ENCODE measurements at regions not wholly inside any gene's neighbourhood (a gene's known extent, or its start where the extent isn't known, plus 50 kb on each side); places are given as distances from the start of the nearest gene placed in this dataset.

DNA sequence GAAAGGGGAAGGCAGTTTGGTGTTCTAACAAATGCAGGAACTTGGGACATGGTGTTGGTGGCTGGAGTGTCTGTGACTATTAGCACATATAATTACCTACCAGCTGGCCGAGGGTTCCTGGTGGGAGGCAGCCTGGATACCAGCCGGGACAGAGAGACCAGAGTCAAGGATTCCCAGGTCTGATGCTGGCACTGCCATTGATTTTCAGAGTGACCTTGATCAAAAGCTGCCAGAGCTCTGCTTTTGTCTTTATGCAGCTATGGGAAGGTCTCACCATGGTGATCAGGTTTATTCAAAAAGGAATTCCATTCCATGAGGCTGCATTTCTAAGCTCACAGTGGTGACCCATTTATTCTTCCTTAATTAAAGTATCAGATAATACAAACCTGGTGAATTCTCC lies 101.0 kb upstream of the PWP1 start:
- Histone ChIP-seq H3K36me3 (ENCODE audit: control insufficient read depth in 3 of 3, insufficient read depth in 2 of 3, low read depth in 1 of 3, low read length in 3 of 3) (no peaks in the 10 kb centered on the region), H3K4me3 (ENCODE audit: low read depth in 1 of 3, low read length in 3 of 3) (no peak overlapping the region), H3K4me1 (ENCODE audit: control insufficient read depth in 3 of 3, insufficient read depth in 2 of 3, low read depth in 1 of 3, low read length in 2 of 3) (no peaks in the 10 kb centered on the region), H3K9me3 (ENCODE audit: control insufficient read depth in 2 of 2, insufficient read depth in 1 of 2, low read depth in 1 of 2, low read length in 1 of 2) (peaks cover 2 to 4% of the 10 kb centered on the region in 2 donors), H3K27me3 (ENCODE audit: control insufficient read depth in 3 of 3, insufficient read depth in 3 of 3, low read length in 3 of 3) (peaks cover 0 to 29% (median 0%) of the 10 kb centered on the region in 3 donors), H3K27ac (ENCODE audit: low read depth in 1 of 3, low read length in 2 of 3) (no peak overlapping the region)
- 76 to 82% (median 82%) methylated on average over 2 of the region's 2 CpGs for WGBS, 3 donors
- FAIRE-seq, result no peak
- no peak for DNase-seq

DNA sequence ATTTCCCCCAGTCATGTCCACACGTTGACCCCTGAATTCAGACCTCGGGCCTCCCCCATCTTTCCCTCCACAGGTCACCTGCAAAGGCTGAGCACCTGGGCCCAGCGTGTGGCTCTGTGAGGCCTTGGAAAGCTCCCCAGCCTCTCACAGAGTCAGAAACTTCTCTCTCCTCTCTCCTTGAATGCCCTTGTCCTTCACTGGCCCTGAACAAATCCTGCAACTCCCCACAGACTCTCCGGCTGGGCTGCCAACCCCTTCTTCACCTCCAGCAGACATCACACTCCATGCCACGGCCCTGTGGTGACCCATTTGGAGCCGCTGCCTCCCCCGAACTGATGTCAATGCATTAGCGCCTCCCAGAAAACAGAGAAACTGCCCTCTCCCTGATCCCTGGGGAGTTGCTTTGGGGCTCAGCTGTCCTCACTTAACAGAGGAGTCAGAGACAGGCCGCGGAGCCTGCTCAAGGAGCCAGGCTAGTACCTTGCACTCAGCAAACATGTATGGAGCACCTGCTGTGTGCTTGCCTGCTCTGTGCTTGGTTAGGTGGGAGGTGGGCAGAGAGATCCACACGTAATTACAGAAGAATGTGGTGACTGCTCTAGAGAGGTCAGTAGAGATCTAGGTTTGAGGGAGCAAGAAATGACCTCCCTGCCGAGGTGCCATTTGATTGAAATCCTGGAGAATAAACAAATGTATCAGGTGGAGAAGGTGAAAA lies 99.2 kb upstream of the PWP1 start:
- Histone ChIP-seq H3K36me3 (ENCODE audit: control insufficient read depth in 3 of 3, insufficient read depth in 2 of 3, low read depth in 1 of 3, low read length in 3 of 3) (no peaks in the 10 kb centered on the region), H3K27me3 (ENCODE audit: control insufficient read depth in 3 of 3, insufficient read depth in 3 of 3, low read length in 3 of 3) (peaks cover 0 to 17% (median 0%) of the 10 kb centered on the region in 3 donors), H3K4me1 (ENCODE audit: control insufficient read depth in 3 of 3, insufficient read depth in 2 of 3, low read depth in 1 of 3, low read length in 2 of 3) (no peaks in the 10 kb centered on the region), H3K27ac (ENCODE audit: low read depth in 1 of 3, low read length in 2 of 3) (no peak overlapping the region), H3K4me3 (ENCODE audit: low read depth in 1 of 3, low read length in 3 of 3) (no peak overlapping the region), H3K9me3 (ENCODE audit: control insufficient read depth in 2 of 2, insufficient read depth in 1 of 2, low read depth in 1 of 2, low read length in 1 of 2) (peaks cover 2 to 4% of the 10 kb centered on the region in 2 donors)
- DNase-seq (no peak), FAIRE-seq (no peak)
- 86 to 87% (median 87%) methylated on average over 12 of the region's 12 CpGs for WGBS, 3 donors

DNA sequence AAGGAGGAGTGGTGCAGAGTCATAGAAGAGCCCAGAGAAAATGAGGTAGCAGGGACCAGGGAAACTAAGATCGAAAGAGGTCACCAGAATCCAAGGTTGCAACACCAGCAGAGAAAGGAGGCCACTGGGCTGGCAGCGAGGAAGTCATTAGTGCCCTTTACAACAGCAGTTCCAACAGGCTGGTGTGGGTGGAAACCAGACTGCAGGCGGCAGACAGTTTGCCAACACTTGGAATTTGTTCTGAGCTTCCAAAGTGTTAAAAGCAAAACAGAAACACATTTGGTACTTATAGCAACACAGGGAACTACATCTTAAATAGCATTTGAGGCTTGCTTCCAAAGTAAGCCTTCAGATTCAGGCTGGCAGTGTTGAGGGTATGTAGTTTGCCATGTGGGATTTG lies 95.2 kb upstream of the PWP1 start:
- no peaks in the 10 kb centered on the region for H3K4me1 ChIP-seq (ENCODE audit: control insufficient read depth in 3 of 3, insufficient read depth in 2 of 3, low read depth in 1 of 3, low read length in 2 of 3)
- peak in 1 of 2 donors; percentile 38 for DNase-seq
- H3K4me3 ChIP-seq (ENCODE audit: low read depth in 1 of 3, low read length in 3 of 3), result no peak overlapping the region
- 61 to 80% (median 61%) methylated on average over 3 of the region's 3 CpGs for WGBS, 3 donors
- H3K27me3 ChIP-seq (ENCODE audit: control insufficient read depth in 3 of 3, insufficient read depth in 3 of 3, low read length in 3 of 3), result no peaks in the 10 kb centered on the region
- FAIRE-seq, result no peak
- H3K27ac ChIP-seq (ENCODE audit: low read depth in 1 of 3, low read length in 2 of 3), result no peak overlapping the region
- H3K9me3 ChIP-seq (ENCODE audit: control insufficient read depth in 2 of 2, insufficient read depth in 1 of 2, low read depth in 1 of 2, low read length in 1 of 2), result peaks cover 2 to 12% of the 10 kb centered on the region in 2 donors
- H3K36me3 ChIP-seq (ENCODE audit: control insufficient read depth in 3 of 3, insufficient read depth in 2 of 3, low read depth in 1 of 3, low read length in 3 of 3), result no peaks in the 10 kb centered on the region

DNA sequence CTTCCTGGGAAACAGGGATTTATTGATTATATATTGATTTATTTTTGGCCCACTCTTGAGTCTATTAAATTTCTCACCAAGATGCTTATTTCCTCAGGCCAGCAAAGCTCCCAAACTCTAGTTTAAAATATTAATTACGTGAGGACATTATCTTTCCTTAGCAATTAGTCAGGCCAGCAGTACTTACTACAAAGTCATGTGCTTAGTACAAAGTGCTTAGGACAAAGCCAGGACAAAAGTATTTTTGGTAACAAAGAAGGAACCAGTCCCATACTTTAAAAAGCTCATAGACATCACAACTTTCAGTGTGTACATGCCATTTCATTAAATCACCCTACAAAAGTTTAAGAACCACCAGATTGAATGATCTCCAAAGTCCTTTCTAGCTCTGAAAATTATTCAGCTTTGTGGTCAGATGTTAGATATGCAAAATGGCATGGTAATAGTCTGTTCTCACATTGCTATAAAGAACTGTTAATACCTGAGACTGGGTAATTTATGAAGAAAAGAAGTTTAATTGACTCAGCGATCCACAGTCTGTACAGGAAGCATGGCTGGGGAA lies 94.7 kb upstream of the PWP1 start:
- 85 to 94% (median 87%) methylated on average over 2 of the region's 2 CpGs for WGBS, 3 donors
- FAIRE-seq, result no peak

DNA sequence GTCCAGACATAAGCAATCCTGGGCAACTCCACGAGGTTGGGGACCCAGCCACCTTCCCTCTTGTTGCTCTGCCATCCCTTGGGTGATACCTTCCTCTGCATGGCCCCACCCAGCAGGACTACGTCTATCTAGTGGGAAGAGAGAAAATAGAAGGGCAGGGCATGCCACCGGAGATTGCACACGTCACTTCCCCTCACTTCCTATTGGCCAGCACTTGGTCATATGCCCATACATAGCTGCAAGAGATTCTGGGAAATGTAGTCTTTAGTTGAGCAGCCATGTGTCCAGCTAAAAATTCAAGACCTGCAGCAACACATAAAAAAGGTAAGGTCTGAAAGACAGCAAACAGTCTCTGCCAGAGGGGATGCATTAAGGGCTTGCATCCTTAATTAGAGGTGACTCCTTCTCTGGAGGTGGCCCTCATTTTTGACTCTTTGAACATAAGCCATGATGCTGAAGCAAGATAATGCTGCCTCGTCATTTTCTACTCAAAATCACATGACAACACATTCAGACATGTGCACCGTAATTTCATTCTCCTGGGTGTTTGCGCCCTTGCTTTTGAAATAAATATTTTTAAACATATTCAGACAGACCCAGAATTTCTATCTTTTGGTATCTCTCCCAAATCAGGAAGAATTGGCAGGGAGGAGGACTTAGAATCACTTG lies 91.8 kb upstream of the PWP1 start:
- H3K36me3 ChIP-seq (ENCODE audit: control insufficient read depth in 3 of 3, insufficient read depth in 2 of 3, low read depth in 1 of 3, low read length in 3 of 3), result no peaks in the 10 kb centered on the region

More for the DNA sequence above, 94.7 kb upstream of the PWP1 start:
- H3K4me3 ChIP-seq (ENCODE audit: low read depth in 1 of 3, low read length in 3 of 3), result no peak overlapping the region
- H3K36me3 ChIP-seq (ENCODE audit: control insufficient read depth in 3 of 3, insufficient read depth in 2 of 3, low read depth in 1 of 3, low read length in 3 of 3), result no peaks in the 10 kb centered on the region
- no peaks in the 10 kb centered on the region for H3K4me1 ChIP-seq (ENCODE audit: control insufficient read depth in 3 of 3, insufficient read depth in 2 of 3, low read depth in 1 of 3, low read length in 2 of 3)
- no peak for DNase-seq
- H3K27me3 ChIP-seq (ENCODE audit: control insufficient read depth in 3 of 3, insufficient read depth in 3 of 3, low read length in 3 of 3), result no peaks in the 10 kb centered on the region
- no peak overlapping the region for H3K27ac ChIP-seq (ENCODE audit: low read depth in 1 of 3, low read length in 2 of 3)
- H3K9me3 ChIP-seq (ENCODE audit: control insufficient read depth in 2 of 2, insufficient read depth in 1 of 2, low read depth in 1 of 2, low read length in 1 of 2), result peaks cover 2 to 12% of the 10 kb centered on the region in 2 donors

DNA sequence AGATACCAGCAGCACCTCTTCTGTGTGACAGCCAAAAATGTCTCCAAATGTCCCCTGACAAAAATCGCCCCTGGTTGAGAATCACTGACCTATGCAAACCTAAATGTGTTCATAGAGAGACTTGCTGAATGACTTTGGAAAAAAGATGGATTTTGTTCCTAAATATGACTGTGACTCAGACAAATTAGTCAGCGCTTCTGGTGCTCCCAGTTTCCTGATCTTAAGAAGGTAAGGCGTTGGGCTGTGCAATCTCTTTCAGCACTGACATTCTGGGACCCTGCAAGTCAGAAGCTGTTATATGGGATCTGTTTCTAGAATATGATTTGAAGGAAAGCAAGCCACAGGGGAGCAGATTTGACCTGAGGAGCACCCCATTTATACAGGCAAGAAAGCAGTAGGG lies 90.6 kb upstream of the PWP1 start:
- Histone ChIP-seq H3K4me3 (ENCODE audit: low read depth in 1 of 3, low read length in 3 of 3) (no peak overlapping the region), H3K4me1 (ENCODE audit: control insufficient read depth in 3 of 3, insufficient read depth in 2 of 3, low read depth in 1 of 3, low read length in 2 of 3) (no peaks in the 10 kb centered on the region), H3K27ac (ENCODE audit: low read depth in 1 of 3, low read length in 2 of 3) (no peak overlapping the region), H3K36me3 (ENCODE audit: control insufficient read depth in 3 of 3, insufficient read depth in 2 of 3, low read depth in 1 of 3, low read length in 3 of 3) (no peaks in the 10 kb centered on the region), H3K27me3 (ENCODE audit: control insufficient read depth in 3 of 3, insufficient read depth in 3 of 3, low read length in 3 of 3) (no peaks in the 10 kb centered on the region), H3K9me3 (ENCODE audit: control insufficient read depth in 2 of 2, insufficient read depth in 1 of 2, low read depth in 1 of 2, low read length in 1 of 2) (peaks cover 0 to 18% of the 10 kb centered on the region in 2 donors)
- FAIRE-seq (no peak), DNase-seq (no peak)
- WGBS, 3 donors, result 84 to 95% (median 92%) methylated on average over 3 of the region's 3 CpGs

More for the DNA sequence above, 91.8 kb upstream of the PWP1 start:
- H3K4me1 ChIP-seq (ENCODE audit: control insufficient read depth in 3 of 3, insufficient read depth in 2 of 3, low read depth in 1 of 3, low read length in 2 of 3), result no peaks in the 10 kb centered on the region
- no peak overlapping the region for H3K4me3 ChIP-seq (ENCODE audit: low read depth in 1 of 3, low read length in 3 of 3)
- DNase-seq (no peak), FAIRE-seq (no peak)
- peaks cover 0 to 18% of the 10 kb centered on the region in 2 donors for H3K9me3 ChIP-seq (ENCODE audit: control insufficient read depth in 2 of 2, insufficient read depth in 1 of 2, low read depth in 1 of 2, low read length in 1 of 2)
- WGBS, 3 donors, result 81 to 88% (median 83%) methylated on average over 7 of the region's 7 CpGs
- H3K27ac ChIP-seq (ENCODE audit: low read depth in 1 of 3, low read length in 2 of 3), result no peak overlapping the region
- no peaks in the 10 kb centered on the region for H3K27me3 ChIP-seq (ENCODE audit: control insufficient read depth in 3 of 3, insufficient read depth in 3 of 3, low read length in 3 of 3)

DNA sequence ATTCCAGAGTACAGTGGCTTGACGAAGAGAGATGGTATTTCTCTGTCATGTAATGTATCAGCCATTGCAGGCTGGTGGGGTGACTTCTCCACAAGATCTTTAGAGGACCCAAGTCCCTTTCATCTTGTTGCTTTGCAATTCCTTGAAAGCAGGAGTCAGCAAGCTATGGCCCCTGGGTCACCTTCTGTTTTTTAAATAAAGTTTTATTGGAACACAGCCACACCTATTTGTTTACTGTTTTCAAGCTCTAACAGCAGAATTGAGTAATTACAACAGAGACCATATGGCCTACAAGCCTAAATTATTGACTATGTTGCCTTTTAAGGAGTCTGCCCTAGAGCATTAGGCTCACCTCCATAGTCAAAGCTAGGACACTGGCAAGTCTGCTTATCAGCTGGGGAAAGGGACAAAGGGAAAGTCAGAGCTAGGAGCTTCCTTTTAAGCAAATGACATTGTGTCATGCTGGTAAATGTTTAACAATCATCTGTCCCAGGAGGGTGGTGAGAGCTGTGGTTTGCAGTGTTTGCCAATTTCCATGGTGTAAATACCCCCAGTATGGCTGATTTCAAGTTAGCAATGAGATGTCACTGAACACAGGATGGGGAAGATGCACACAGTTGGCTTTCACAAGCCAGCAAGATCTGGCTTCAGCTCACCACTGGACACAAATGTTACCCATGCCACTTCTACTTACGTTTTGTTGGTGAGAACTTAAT lies 87.7 kb upstream of the PWP1 start:
- FAIRE-seq, result no peak

DNA sequence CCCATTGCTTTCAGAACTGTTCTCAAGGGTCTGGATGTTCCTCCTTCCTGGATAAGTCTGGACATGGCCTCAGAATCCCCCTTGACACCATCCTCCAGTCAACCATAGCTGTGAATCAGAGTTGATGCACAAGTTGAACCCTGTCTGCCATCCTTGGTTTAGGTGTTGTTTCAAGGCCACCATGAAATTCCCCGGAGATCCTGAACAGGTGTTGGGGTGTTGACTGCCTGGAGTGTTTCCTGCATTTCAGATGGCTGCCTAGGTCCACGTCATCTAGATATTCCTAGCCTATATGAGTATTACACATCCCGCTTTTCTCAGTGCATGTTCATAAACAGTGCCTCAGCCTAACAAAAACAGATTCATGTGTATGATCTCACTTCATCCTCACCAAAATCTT lies 86.7 kb upstream of the PWP1 start:
- 77 to 87% (median 80%) methylated on average over 3 of the region's 3 CpGs for WGBS, 3 donors
- DNase-seq, result no peak
- no peaks in the 10 kb centered on the region for H3K4me1 ChIP-seq (ENCODE audit: control insufficient read depth in 3 of 3, insufficient read depth in 2 of 3, low read depth in 1 of 3, low read length in 2 of 3)
- H3K27me3 ChIP-seq (ENCODE audit: control insufficient read depth in 3 of 3, insufficient read depth in 3 of 3, low read length in 3 of 3), result no peaks in the 10 kb centered on the region
- H3K27ac ChIP-seq (ENCODE audit: low read depth in 1 of 3, low read length in 2 of 3), result no peak overlapping the region
- no peak for FAIRE-seq
- peaks cover 0 to 11% of the 10 kb centered on the region in 2 donors for H3K9me3 ChIP-seq (ENCODE audit: control insufficient read depth in 2 of 2, insufficient read depth in 1 of 2, low read depth in 1 of 2, low read length in 1 of 2)
- no peak overlapping the region for H3K4me3 ChIP-seq (ENCODE audit: low read depth in 1 of 3, low read length in 3 of 3)
- H3K36me3 ChIP-seq (ENCODE audit: control insufficient read depth in 3 of 3, insufficient read depth in 2 of 3, low read depth in 1 of 3, low read length in 3 of 3), result no peaks in the 10 kb centered on the region

More for the DNA sequence above, 87.7 kb upstream of the PWP1 start:
- Histone ChIP-seq H3K9me3 (ENCODE audit: control insufficient read depth in 2 of 2, insufficient read depth in 1 of 2, low read depth in 1 of 2, low read length in 1 of 2) (peaks cover 0 to 18% of the 10 kb centered on the region in 2 donors), H3K4me3 (ENCODE audit: low read depth in 1 of 3, low read length in 3 of 3) (no peak overlapping the region), H3K36me3 (ENCODE audit: control insufficient read depth in 3 of 3, insufficient read depth in 2 of 3, low read depth in 1 of 3, low read length in 3 of 3) (no peaks in the 10 kb centered on the region), H3K4me1 (ENCODE audit: control insufficient read depth in 3 of 3, insufficient read depth in 2 of 3, low read depth in 1 of 3, low read length in 2 of 3) (no peaks in the 10 kb centered on the region), H3K27ac (ENCODE audit: low read depth in 1 of 3, low read length in 2 of 3) (no peak overlapping the region), H3K27me3 (ENCODE audit: control insufficient read depth in 3 of 3, insufficient read depth in 3 of 3, low read length in 3 of 3) (no peaks in the 10 kb centered on the region)
- DNase-seq, result peak in 1 of 2 donors; percentile 18
- WGBS, 3 donors, result 85 to 95% (median 91%) methylated on average over 2 of the region's 2 CpGs

All from small intestine (tissue), 7 donors.